ENCODE measurements at regions not wholly inside any gene's neighbourhood (a gene's known extent, or its start where the extent isn't known, plus 50 kb on each side); places are given as distances from the start of the nearest gene placed in this dataset.
A peak's percentile ranks its signal among the peaks of the same experiment; 100 is the strongest.
"Not testable (repeated sequence)": the region's sequence is repeated elsewhere in the genome, so short reads cannot be mapped to it uniquely, and the experiment has no call there.

GRCh38 chr5:92653730-92654461 is 927.1 kb downstream of the NR2F1-AS1 start:
- DNase-seq, result no peak

- DNase-seq, result no peak
Observed at GRCh38 chr5:92652756-92653155, 928.3 kb downstream of the NR2F1-AS1 start.

GRCh38 chr5:92644266-92644886 is 936.6 kb downstream of the NR2F1-AS1 start:
- DNase-seq, result no peak

- no peak for DNase-seq
Observed at GRCh38 chr5:92641031-92641962, 939.7 kb downstream of the NR2F1-AS1 start.

GRCh38 chr5:92640340-92640739 is 940.7 kb downstream of the NR2F1-AS1 start:
- DNase-seq, result no peak

- no peak for DNase-seq
Observed at GRCh38 chr5:92637960-92638359, 943.1 kb downstream of the NR2F1-AS1 start.

- DNase-seq, result no peak
Observed at GRCh38 chr5:92637247-92637646, 943.8 kb downstream of the NR2F1-AS1 start.

GRCh38 chr5:92635001-92635461 is 946.0 kb downstream of the NR2F1-AS1 start:
- no peak for DNase-seq

- DNase-seq, result no peak
Observed at GRCh38 chr5:92633875-92634487, 947.0 kb downstream of the NR2F1-AS1 start.

GRCh38 chr5:92633176-92633575 is 947.8 kb downstream of the NR2F1-AS1 start:
- peak in 3 of 58 donors; percentile 4 to 9 (median 8) for DNase-seq

GRCh38 chr5:92631237-92631701 is 949.8 kb downstream of the NR2F1-AS1 start:
- not testable (repeated sequence) for DNase-seq

- no peak for DNase-seq
Observed at GRCh38 chr5:92629574-92629973, 951.4 kb downstream of the NR2F1-AS1 start.

GRCh38 chr5:92629000-92629399 is 952.0 kb downstream of the NR2F1-AS1 start:
- DNase-seq, result no peak

- DNase-seq, result no peak
Observed at GRCh38 chr5:92627186-92627585, 953.8 kb downstream of the NR2F1-AS1 start.

- no peak for DNase-seq
Observed at GRCh38 chr5:92616085-92616484, 964.9 kb downstream of the NR2F1-AS1 start.

GRCh38 chr5:92613546-92613945 is 967.5 kb downstream of the NR2F1-AS1 start:
- DNase-seq, result no peak

GRCh38 chr5:92610435-92610834 is 970.6 kb downstream of the NR2F1-AS1 start:
- not testable (repeated sequence) for DNase-seq

- DNase-seq, result no peak
Observed at GRCh38 chr5:92605591-92605990, 975.4 kb downstream of the NR2F1-AS1 start.

- no peak for DNase-seq
Observed at GRCh38 chr5:92599217-92599810, 981.7 kb downstream of the NR2F1-AS1 start.

GRCh38 chr5:92594031-92594430 is 987.0 kb downstream of the NR2F1-AS1 start:
- DNase-seq, result no peak

GRCh38 chr5:92588876-92589275 is 992.1 kb downstream of the NR2F1-AS1 start:
- DNase-seq, result no peak
